Activated T-helper 1 cell treated with Interleukin-2 at 50 U/mL for 16 hours (primary cell): ENCODE measurements at regions not wholly inside any gene's neighbourhood (a gene's known extent, or its start where the extent isn't known, plus 50 kb on each side); places are given as distances from the start of the nearest gene placed in this dataset.

Experiments
- DNase-seq: peaks from one replicate; pipeline ENCODE4 v3.0.0-alpha.2; 2020; ENCODE audit warnings: low read depth

- no peak for DNase-seq
These were observed 615.5 kb downstream of the NPHP4 start for GRCh38 chr1:5376538-5377247.

GRCh38 chr1:5375481-5375880, 616.7 kb downstream of the NPHP4 start:
- DNase-seq = no peak

- no peak for DNase-seq
These were observed 618.0 kb downstream of the NPHP4 start for GRCh38 chr1:5374192-5374591.

- DNase-seq = no peak
These were observed 618.9 kb downstream of the NPHP4 start for GRCh38 chr1:5373281-5373680.

GRCh38 chr1:5371270-5371669, 621.0 kb downstream of the NPHP4 start:
- DNase-seq = no peak

- no peak for DNase-seq
These were observed 621.9 kb downstream of the NPHP4 start for GRCh38 chr1:5370311-5370710.

- no peak for DNase-seq
These were observed 623.0 kb downstream of the NPHP4 start for GRCh38 chr1:5369223-5369622.

- DNase-seq = no peak
These were observed 624.0 kb downstream of the NPHP4 start for GRCh38 chr1:5368201-5368600.

GRCh38 chr1:5367306-5367705, 624.9 kb downstream of the NPHP4 start:
- DNase-seq = no peak

- DNase-seq = no peak
These were observed 626.5 kb downstream of the NPHP4 start for GRCh38 chr1:5365751-5366150.

- no peak for DNase-seq
These were observed 627.6 kb downstream of the NPHP4 start for GRCh38 chr1:5364591-5364990.

- DNase-seq = no peak
These were observed 637.5 kb downstream of the NPHP4 start for GRCh38 chr1:5354681-5355080.

GRCh38 chr1:5351366-5351765, 640.9 kb downstream of the NPHP4 start:
- DNase-seq = no peak

GRCh38 chr1:5349526-5349925, 642.7 kb downstream of the NPHP4 start:
- DNase-seq = no peak

GRCh38 chr1:5348732-5349465, 643.3 kb downstream of the NPHP4 start:
- no peak for DNase-seq

- DNase-seq = no peak
These were observed 644.5 kb downstream of the NPHP4 start for GRCh38 chr1:5347726-5348125.

GRCh38 chr1:5345556-5345955, 646.7 kb downstream of the NPHP4 start:
- no peak for DNase-seq

- no peak for DNase-seq
These were observed 648.8 kb downstream of the NPHP4 start for GRCh38 chr1:5343256-5344020.

GRCh38 chr1:5342830-5343229, 649.4 kb downstream of the NPHP4 start:
- no peak for DNase-seq

GRCh38 chr1:5342172-5342571, 650.1 kb downstream of the NPHP4 start:
- DNase-seq = no peak

GRCh38 chr1:5341471-5341870, 650.8 kb downstream of the NPHP4 start:
- DNase-seq = no peak

GRCh38 chr1:5340560-5341130, 651.6 kb downstream of the NPHP4 start:
- DNase-seq = no peak

- DNase-seq = no peak
These were observed 653.8 kb downstream of the NPHP4 start for GRCh38 chr1:5338466-5338865.
